ENCODE measurements at regions not wholly inside any gene's neighbourhood (a gene's known extent, or its start where the extent isn't known, plus 50 kb on each side); places are given as distances from the start of the nearest gene placed in this dataset.
"Not testable (repeated sequence)": the region's sequence is repeated elsewhere in the genome, so short reads cannot be mapped to it uniquely, and the experiment has no call there.

- TF ChIP-seq, protein P1, sequence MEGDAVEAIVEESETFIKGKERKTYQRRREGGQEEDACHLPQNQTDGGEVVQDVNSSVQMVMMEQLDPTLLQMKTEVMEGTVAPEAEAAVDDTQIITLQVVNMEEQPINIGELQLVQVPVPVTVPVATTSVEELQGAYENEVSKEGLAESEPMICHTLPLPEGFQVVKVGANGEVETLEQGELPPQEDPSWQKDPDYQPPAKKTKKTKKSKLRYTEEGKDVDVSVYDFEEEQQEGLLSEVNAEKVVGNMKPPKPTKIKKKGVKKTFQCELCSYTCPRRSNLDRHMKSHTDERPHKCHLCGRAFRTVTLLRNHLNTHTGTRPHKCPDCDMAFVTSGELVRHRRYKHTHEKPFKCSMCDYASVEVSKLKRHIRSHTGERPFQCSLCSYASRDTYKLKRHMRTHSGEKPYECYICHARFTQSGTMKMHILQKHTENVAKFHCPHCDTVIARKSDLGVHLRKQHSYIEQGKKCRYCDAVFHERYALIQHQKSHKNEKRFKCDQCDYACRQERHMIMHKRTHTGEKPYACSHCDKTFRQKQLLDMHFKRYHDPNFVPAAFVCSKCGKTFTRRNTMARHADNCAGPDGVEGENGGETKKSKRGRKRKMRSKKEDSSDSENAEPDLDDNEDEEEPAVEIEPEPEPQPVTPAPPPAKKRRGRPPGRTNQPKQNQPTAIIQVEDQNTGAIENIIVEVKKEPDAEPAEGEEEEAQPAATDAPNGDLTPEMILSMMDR (IDR thresholded peaks at IDR 0.05; ENCODE audit: poor library complexity) = not testable (repeated sequence)
- TF ChIP-seq EZH2 (IDR thresholded peaks at IDR 0.05; ENCODE audit: borderline replicate concordance) = not testable (repeated sequence)
Observed at GRCh38 chr1:99374693-99375092, 110.4 kb downstream of the PLPPR4 start.
